Esophagus muscularis mucosa (tissue), 4 donors: ENCODE measurements at regions not wholly inside any gene's neighbourhood (a gene's known extent, or its start where the extent isn't known, plus 50 kb on each side); places are given as distances from the start of the nearest gene placed in this dataset.
"Not testable (repeated sequence)": the region's sequence is repeated elsewhere in the genome, so short reads cannot be mapped to it uniquely, and the experiment has no call there.

ENCODE experiments used
- DNase-seq: peaks from one replicate; pipeline ENCODE4 v3.0.0-alpha.2; 2017; ENCODE audit errors: extremely low spot score
- H3K27ac ChIP-seq, 4 donors: fragments of 200-600 bp; sonication (generic); replicated peaks in 1 of 4; 1 replicate in 3 of 4; 2 replicates in 1 of 4; pipeline ENCODE4 v1.5.1; 2016 to 2019; ENCODE audit warnings: mild to moderate bottlenecking in 1 of 4
- H3K27me3 ChIP-seq, 4 donors: fragments of 200-600 bp; sonication (generic); one replicate each; pipeline versions ENCODE4 v1.5.1 to v1.6.0; 2016 to 2019
- H3K36me3 ChIP-seq, 4 donors: fragments of 200-600 bp; sonication (generic); one replicate each; pipeline ENCODE4 v1.5.1; 2016 to 2019
- H3K4me1 ChIP-seq, 4 donors: fragments of 200-600 bp; sonication (generic); one replicate each; pipeline ENCODE4 v1.5.1; 2016 to 2019
- H3K4me3 ChIP-seq, 4 donors: fragments of 200-600 bp; sonication (generic); 1 replicate in 2 of 4; 2 replicates in 2 of 4; pipeline ENCODE4 v1.5.1; 2016 to 2019; ENCODE audit warnings: mild to moderate bottlenecking in 4 of 4, moderate library complexity in 1 of 4
- H3K9me3 ChIP-seq, 4 donors: fragments of 200-600 bp; sonication (generic); 1 replicate in 3 of 4; 2 replicates in 1 of 4; pipeline ENCODE4 v1.5.1; 2016 to 2019
- CTCF ChIP-seq, 3 experiments: fragments of 200-600 bp in 2 of 3; fragments of 450-650 bp in 1 of 3; sonication (generic) in 2 of 3; IDR thresholded peaks; one replicate each; pipeline ENCODE4 v1.5.1; 2017 to 2019; ENCODE audit warnings: antibody characterized with exemption in 3 of 3, mild to moderate bottlenecking in 2 of 3, moderate library complexity in 1 of 3
- EP300 ChIP-seq: sonication (generic); formaldehyde crosslinking; IDR thresholded peaks from one replicate; pipeline ENCODE4 v1.6.1; 2017; ENCODE audit warnings: antibody characterized with exemption
- POLR2A ChIP-seq: fragments of 450-650 bp; IDR thresholded peaks from one replicate; pipeline ENCODE4 v1.6.1; 2017; ENCODE audit warnings: antibody characterized with exemption, moderate library complexity, mild to moderate bottlenecking, low read depth
- POLR2AphosphoS5 ChIP-seq, 2 donors: sonication (generic); formaldehyde crosslinking; IDR thresholded peaks; one replicate each; pipeline ENCODE4 v1.6.1; 2017; ENCODE audit warnings: antibody characterized with exemption in 2 of 2
- WGBS: methylation state at CpG from one replicate; pipeline ENCODE4 v1.1.5; 2018; 5-methylcytosine and 5-hydroxymethylcytosine counted together
- intact Hi-C: fragments of 100-400 bp; cut with DNase I; formaldehyde crosslinking; loops from one replicate; pipeline ENCODE4 v1.15.1; 2023

- H3K36me3 ChIP-seq: no peaks in the 10 kb centered on the region
- TF ChIP-seq CTCF (IDR thresholded peaks at IDR 0.05): no peak
- no peak for TF ChIP-seq EP300
- H3K9me3 ChIP-seq: no peaks in the 10 kb centered on the region
- DNase-seq: no peak
- no peak overlapping the region for H3K27ac ChIP-seq
- intact Hi-C loops: no loop called here
- peaks cover 0 to 10% (median 3%) of the 10 kb centered on the region in 4 donors for H3K4me1 ChIP-seq
- no peak overlapping the region for H3K4me3 ChIP-seq
- no peaks in the 10 kb centered on the region for H3K27me3 ChIP-seq
Measured at GRCh38 chr3:152905631-152906030, 70.7 kb downstream of the P2RY1 start.

GRCh38 chr3:152909180-152909883 is 74.4 kb downstream of the P2RY1 start:
- H3K27ac ChIP-seq: no peak overlapping the region

GRCh38 chr3:152910211-152910610 is 75.3 kb downstream of the P2RY1 start:
- no peaks in the 10 kb centered on the region for H3K27me3 ChIP-seq
- no peaks in the 10 kb centered on the region for H3K36me3 ChIP-seq
- H3K9me3 ChIP-seq: no peaks in the 10 kb centered on the region
- no peak overlapping the region for H3K4me3 ChIP-seq
- H3K27ac ChIP-seq: no peak overlapping the region
- H3K4me1 ChIP-seq: peaks cover 0 to 10% (median 3%) of the 10 kb centered on the region in 4 donors
- WGBS: 81% methylated on average over 4 of the region's 4 CpGs
- TF ChIP-seq CTCF (IDR thresholded peaks at IDR 0.05) (no peak), EP300 (no peak), POLR2A (no peak), POLR2AphosphoS5 (IDR thresholded peaks at IDR 0.05) (no peak)
- intact Hi-C loops: no loop called here
- DNase-seq: no peak

More at GRCh38 chr3:152909180-152909883, 74.4 kb downstream of the P2RY1 start:
- no peak for DNase-seq
- Histone ChIP-seq H3K4me1 (peaks cover 0 to 10% (median 3%) of the 10 kb centered on the region in 4 donors), H3K4me3 (no peak overlapping the region), H3K27me3 (no peaks in the 10 kb centered on the region), H3K9me3 (no peaks in the 10 kb centered on the region), H3K36me3 (no peaks in the 10 kb centered on the region)
- TF ChIP-seq CTCF (IDR thresholded peaks at IDR 0.05) (no peak), EP300 (no peak), POLR2A (no peak), POLR2AphosphoS5 (IDR thresholded peaks at IDR 0.05) (no peak)
- intact Hi-C loops: no loop called here
- 61% methylated on average over 2 of the region's 2 CpGs for WGBS

- intact Hi-C loops: no loop called here
- Histone ChIP-seq H3K4me3 (no peak overlapping the region), H3K9me3 (no peaks in the 10 kb centered on the region), H3K27me3 (no peaks in the 10 kb centered on the region), H3K36me3 (no peaks in the 10 kb centered on the region), H3K4me1 (peaks cover 0 to 10% (median 3%) of the 10 kb centered on the region in 4 donors), H3K27ac (no peak overlapping the region)
- TF ChIP-seq EP300: no peak
- TF ChIP-seq CTCF (IDR thresholded peaks at IDR 0.05): no peak
- TF ChIP-seq POLR2A: no peak
- TF ChIP-seq POLR2AphosphoS5 (IDR thresholded peaks at IDR 0.05): no peak
- DNase-seq: no peak
- WGBS: 88% methylated on average over 1 of the region's 1 CpG
Measured at GRCh38 chr3:152910966-152911365, 76.0 kb downstream of the P2RY1 start.

GRCh38 chr3:152914743-152915142 is 79.8 kb downstream of the P2RY1 start:
- intact Hi-C loops: not testable (repeated sequence)

More at GRCh38 chr3:152914743-152915142, 79.8 kb downstream of the P2RY1 start:
- DNase-seq, H3K4me3 ChIP-seq, H3K27ac ChIP-seq, H3K36me3 ChIP-seq, H3K9me3 ChIP-seq, H3K4me1 ChIP-seq, H3K27me3 ChIP-seq: not testable (repeated sequence)
- WGBS: 84% methylated on average over 8 of the region's 8 CpGs
